HG02759 (cell line): ENCODE measurements at regions not wholly inside any gene's neighbourhood (a gene's known extent, or its start where the extent isn't known, plus 50 kb on each side); places are given as distances from the start of the nearest gene placed in this dataset.
A peak's percentile ranks its signal among the peaks of the same experiment; 100 is the strongest.
"Not testable (repeated sequence)": the region's sequence is repeated elsewhere in the genome, so short reads cannot be mapped to it uniquely, and the experiment has no call there.

Source experiments
- ATAC-seq: cut with Tn5 transposase; IDR thresholded peaks from one replicate; pipeline ENCODE4 v1.9.1; 2021; ENCODE audit warnings: mild to moderate bottlenecking, moderate library complexity; ENCODE audit not compliant: unreplicated experiment

DNA sequence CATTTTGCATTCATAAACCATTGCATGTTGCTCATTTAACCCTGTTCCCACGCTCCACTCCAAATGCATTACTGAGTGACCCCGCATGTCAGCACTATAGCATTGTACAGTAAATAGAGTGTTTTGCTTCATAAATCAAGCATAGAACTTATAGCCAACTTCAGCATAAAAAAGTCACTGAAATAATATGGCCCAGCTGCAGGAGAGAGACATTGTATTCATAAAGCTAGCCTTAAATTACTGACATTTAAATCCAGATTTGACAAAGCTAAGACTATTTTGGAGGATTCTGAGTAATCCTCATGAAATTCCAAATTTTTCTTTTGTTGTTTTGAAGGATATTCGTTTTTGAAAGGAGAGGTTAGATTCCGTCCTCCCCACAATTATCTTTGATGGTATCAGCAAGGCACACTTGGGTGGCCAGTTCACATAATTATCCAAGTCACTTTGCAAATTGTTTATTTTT lies 320.9 kb upstream of the TCF4 start:
- peak; percentile 40 for ATAC-seq

DNA sequence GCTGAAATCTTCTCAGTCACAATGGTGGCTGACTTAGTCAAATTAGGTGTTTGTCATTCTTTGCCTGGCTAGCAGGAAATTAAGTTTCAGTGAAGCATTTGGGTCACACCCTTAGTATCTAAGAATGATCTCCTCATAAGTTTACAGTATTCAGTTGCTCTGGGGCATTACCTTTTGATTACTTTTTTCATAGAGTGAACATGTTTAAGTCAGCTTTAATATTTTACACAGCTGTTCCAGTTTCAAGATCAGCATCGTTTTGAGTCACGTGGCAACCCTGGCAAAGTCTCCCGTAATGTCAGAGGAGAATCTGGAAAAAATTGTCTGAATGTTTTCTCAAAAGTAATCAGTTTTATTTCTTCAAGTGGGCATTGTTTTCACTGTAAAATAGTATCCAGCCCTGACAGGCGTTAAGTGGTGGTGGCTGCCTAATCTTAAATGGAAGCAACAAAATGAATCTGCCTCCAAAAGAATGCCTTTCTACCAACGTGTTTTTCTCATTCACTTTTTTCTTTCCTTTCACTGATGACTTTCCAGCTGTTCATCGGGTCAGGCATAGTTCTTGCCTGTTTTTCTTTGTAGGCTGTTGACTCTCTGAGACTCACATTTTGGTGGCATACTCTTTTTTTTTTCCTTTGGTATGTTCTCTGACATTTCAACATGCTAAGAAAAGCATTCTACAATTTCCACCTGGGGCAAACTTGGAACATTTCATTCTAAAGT lies 319.6 kb upstream of the TCF4 start:
- no peak for ATAC-seq

DNA sequence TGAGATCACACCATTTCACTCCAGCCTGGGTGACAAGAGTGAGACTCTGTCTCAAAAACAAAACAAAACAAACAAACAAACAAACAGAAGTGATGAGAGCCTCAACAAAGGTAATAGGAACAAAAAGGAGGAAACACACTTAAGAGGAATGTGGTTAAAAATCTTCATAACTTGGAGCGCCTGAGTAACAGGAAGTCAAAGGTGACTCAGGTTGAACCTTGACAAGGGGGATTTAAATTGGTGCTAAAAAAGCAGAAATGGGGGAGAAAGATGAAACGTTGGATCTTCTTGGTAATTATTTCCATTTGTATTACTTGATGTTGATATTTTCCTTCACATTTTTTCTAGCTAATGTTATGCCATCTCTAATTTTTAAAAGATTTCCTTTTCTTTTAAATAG lies 318.5 kb upstream of the TCF4 start:
- ATAC-seq: no peak

DNA sequence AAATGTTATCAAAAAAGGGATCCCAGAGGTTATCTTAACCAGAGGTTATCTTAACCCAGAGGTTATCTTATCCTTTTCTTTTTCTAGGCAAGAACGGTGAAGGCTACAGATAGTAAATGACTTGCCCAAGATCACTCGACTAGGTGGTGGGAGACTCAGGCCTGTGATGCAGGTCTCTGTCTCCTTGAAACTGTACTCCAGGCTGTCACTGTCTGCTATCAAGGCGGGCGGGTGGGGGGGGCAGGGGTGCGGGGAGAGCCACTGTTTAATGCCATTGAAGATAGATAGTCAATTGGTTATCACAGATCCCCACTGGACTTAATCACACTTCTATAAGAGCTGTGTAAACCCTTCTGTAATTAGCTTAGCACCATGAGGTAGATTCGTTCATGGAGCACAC lies 315.9 kb upstream of the TCF4 start:
- ATAC-seq: no peak

DNA sequence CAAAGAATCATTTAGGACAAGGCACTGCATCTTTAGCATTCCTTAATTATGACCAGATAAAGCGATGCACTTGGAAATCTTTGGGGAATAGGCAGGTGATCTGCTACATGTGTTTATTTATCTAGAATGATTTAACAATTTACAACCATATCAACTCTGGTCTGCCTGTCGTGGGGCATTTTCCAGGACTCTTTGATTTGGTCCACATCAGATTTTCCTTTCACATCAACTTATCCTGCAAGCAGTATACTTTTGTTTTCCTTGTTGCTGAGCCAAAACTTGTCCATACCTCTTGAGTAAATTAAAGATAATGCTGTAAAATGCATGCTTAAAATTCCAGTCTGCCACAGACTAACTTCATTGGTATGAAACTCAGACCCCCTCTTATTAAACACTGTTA lies 312.4 kb upstream of the TCF4 start:
- no peak for ATAC-seq

DNA sequence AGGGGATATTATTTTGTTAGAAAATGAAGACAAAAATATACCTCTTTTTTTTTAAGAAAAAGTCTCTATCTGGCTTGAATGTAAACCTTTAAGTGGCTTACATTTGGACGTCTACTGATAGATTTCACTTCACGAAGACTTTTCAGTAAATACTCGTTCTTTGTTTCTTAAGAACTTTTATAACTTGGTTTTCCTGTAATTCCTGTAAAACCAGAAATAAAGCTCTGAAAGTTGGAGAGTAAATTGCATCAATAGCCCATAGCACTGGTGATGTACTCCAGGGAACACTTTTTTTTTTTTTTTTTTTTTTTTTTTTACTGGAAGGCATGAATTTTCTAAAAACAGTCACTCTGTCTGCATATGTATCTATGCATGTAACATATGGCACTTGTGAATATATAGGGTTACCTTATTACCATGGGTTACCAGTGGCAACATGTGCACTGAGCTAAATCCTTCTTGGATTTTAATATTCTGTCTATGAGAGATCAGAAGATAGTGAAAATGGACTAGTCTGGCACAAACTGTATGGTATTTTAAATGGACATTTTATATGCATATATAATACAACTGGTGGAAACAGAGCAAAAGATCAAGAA lies 309.2 kb upstream of the TCF4 start:
- ATAC-seq: no peak

DNA sequence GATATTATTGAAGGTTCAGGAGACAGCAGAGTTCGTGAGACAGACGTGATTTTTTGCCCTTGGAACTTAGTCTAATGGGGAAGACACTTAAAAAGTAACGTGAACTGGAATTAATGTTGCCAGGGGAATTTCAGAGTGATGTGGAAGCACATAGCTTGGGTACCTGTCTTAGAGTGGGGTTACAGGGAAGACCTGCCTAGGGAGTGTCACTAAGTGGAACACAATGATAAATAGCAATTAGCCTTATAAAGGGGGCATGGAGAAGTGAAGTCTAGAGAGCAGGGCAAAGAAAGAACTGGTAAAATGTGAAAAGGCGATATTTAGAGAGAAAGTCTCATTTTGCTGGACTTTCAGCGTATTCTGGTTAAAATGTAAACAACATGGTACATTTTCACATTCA lies 306.0 kb upstream of the TCF4 start:
- ATAC-seq: no peak

DNA sequence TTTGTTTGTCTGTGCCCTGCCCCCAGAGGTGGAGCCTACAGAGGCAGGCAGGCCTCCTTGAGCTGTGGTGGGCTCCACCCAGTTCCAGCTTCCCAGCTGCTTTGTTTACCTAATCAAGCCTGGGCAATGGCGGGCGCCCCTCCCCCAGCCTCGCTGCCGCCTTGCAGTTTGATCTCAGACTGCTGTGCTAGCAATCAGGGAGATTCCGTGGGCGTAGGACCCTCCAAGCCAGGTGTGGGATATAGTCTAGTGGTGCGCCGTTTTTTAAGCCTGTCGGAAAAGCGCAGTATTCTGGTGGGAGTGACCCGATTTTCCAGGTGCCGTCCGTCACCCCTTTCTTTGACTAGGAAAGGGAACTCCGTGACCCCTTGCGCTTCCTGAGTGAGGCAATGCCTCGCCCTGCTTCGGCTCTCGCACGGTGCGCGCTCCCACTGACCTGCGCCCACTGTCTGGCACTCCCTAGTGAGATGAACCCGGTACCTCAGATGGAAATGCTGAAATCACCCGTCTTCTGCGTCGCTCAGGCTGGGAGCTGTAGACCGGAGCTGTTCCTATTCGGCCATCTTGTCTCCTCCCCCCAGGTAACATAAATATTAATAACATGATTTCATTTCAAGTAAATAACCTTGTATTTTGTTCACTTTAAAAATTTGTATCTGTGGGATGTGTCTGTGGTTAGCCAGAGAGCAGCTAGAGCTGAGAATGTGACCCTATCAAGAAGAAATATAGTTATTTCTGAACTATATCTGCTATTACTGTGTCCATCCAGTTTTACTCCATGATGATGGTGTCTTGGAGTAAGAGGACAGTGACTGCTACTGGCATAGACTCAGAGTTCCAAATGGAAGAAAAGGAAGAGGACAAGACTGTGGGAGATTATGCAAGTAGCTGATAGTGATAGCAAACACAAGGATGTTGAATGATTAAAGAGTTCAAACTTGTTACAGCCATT lies 305.1 kb upstream of the TCF4 start:
- ATAC-seq: not testable (repeated sequence)

DNA sequence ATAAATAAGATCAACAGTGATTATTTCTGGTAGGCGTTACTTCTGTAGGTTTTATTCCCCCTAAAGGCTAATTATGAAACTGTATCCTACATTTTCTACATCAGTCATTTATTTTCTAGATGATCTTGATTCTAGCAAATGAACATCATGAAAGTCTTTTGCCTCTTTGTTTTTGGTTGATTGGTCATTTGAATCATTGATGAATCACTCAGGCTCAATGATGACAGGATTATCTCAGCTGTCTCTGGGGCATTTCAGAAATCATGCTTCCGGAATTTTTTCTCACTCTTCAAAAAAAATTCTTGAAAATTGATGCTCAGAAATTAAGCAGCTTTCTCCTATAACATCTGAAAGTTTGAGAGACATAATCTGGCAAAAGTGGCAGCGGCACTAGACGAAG lies 298.9 kb upstream of the TCF4 start:
- ATAC-seq: no peak

DNA sequence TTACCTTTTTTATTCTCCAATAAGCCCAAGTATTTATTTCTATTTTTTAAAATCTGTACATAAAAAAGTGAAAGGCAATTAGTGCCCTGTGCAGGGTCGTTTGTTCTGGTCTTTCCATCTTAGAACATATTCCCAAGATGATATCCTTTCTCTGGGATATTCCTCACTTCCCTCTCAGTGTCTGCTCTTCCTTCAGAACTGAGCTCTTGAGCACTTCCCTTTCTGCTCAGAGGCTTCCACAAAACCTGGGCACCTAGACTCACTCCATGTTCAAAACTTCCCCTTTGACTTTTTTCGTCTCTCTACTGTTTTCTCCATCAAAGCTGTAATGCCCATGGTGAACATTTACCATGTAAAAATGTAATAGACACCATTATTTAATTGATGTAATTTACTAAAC lies 296.5 kb upstream of the TCF4 start:
- ATAC-seq: no peak

DNA sequence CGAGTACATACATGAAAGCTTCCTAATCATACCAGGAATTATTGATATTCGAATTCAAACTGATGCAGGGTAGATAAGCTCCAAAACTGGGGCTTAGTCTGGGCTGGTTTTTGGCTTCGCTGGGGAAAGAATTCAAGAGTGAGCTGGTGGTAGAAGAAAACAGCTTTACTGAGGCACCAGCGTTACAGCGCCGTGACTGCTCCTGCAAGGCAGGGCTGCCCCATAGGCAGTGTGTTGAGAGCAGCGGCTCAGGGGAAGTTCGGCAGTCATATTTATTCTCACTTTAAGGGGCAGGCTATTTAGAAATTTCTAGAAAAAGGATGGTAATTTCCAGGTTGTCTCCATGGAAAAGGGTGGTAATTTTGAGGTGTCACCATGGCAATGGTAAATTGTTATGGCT lies 292.6 kb upstream of the TCF4 start:
- ATAC-seq: no peak

DNA sequence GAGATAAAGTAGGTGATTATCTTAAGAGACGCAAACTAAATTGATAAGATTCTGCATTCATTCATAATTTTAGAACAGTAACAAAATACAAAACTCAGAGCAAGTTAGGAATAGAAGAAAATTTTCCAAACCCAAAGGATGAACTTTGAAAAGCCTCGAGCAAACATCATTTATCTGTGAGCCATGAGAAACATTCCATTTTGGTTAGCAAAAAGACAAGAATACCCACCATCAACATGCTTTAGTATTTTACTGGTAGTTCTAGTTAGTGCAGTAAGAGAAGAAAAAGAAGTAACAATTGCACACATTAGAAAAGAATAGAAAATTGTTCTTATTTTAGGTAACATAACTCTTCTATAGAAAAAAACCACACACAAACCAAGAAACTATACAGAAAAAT lies 291.3 kb upstream of the TCF4 start:
- no peak for ATAC-seq

DNA sequence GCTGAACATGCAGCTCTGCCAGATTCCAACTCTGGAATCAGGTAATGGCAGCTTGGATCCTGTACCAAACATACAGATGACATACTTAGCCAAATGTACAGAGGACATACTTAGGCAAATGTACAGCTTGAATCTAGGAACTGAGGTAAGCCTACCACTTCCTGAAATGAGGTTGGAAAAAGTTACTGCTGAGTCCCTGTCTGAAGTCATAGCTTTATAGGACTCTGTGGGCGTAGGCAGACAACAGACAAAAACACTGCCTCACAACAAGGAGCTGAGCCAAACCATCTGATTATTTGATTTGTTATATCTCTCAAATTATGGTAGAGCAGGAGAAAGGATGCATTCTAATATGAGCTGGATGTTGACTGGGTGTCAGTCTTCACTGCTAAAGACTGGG lies 290.2 kb upstream of the TCF4 start:
- no peak for ATAC-seq

DNA sequence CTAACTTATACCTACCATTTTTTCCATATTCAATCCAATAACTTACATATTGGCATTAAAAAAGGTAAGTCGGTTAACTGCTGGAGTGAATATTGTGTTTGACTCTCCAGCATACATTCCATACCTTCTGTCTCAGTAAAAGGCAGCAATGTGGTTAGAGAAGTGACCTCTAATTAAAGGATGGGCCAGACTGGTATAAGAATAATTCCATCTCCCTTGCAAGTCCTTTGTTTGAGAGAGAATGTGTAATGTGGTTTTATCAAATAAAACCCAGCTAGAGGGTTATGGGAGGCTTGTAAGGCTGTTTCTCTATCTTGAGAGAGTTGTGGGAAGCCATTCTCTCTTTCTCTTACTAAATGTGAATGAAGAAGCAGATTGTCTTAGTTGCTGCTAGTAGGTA lies 289.3 kb upstream of the TCF4 start:
- no peak for ATAC-seq

DNA sequence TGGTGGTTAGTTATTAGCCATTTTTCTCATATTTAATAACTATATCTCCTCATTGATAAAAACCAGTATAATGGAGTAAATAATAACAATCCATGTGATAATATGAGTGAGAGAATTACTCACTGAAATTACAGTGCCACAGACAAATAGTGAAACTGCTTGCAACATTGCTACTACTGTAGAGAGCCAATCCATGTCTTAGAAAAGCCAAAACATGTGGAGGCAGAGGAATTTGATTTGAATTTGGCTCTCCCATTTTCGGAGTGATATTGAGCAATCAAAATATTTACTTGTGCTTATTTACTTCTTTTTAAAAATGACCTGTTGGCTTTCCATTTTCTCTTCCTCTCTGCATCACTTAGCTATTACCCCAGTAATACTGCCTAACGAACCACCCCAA lies 288.3 kb upstream of the TCF4 start:
- no peak for ATAC-seq

DNA sequence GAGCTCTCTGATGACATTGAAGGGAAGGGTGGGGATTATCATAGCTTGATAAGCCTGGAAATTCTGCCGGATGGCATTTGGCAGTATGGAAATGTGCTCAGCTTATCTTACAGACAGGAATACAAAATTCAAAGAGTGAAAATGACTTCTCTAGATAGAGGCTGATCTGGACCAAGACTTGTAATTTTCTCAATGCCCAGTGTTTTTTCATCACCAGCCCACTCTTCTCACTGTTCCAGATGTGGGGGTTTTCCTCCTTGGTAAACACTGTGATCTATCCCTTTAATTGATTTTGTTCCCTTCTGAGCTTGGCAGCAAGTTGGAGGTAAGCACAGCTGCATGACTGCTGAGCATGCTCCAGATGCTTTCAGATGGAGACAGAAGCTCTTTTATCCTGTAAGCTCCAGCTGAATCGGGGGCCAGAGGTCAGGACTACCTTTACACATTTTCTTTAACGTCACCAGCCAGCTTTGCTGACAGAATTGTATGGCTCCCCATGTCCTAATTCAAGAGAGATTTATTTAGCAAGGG lies 287.4 kb upstream of the TCF4 start:
- no peak for ATAC-seq

DNA sequence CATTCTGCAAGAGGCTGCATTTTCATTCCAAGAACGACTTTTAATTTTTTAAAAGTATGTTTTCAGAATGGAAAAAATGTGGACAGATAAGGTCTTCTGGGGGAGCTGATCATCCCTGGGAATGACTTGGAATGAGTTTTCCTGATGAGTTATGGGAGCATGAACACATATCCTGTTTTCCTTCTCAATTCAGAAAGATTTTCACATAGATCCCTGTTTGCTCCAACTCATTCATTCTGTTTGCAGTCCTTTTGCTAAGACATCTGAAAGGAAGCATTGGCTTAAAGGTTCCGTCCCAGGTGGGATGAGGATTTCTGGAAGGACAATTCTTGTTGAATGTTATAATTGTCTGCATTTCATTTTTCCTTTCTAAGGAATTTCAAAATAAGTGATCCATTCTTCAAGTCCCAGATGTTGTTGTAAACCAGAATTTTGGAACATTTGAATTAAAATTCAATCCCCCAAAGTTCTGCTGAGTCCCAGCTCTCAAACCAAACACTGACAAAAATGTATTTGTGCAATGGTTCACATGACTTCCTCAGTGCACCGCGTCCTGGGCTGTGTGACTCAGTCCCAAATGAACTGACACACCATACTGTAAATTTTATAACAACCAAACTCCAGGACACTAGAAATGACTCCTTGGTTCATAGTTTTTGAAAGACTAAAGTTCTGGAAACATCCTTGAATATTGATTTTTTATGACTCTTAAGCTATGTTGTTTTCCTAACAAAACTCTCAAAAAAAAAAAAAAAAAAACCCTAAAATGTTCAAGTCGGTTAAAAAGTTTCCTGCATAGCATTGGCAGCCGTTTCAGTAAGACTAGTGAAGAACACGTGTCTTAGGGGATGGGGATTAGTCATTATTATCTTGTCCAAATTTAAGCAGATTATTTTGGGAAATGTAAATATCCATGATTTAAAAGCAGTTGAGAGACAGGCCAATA lies 281.8 kb upstream of the TCF4 start:
- ATAC-seq: no peak

DNA sequence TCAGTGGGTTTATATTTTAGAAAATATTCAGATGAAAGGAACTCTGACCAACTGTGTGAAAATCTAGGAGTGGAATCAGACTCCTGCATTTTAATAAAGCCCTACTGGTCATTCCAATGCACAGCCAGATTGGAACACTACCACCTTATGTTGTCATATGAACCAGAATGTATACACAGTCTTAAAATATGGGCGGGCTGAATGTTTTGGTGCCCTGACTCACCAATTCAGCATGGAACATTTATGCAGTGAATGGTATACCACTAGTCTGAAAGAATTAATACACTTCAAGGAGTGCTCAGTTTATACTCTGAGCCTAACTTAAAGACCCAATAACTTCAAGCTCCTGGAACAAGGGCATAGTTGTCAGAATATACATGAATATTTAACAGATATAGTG lies 280.9 kb upstream of the TCF4 start:
- ATAC-seq: no peak

DNA sequence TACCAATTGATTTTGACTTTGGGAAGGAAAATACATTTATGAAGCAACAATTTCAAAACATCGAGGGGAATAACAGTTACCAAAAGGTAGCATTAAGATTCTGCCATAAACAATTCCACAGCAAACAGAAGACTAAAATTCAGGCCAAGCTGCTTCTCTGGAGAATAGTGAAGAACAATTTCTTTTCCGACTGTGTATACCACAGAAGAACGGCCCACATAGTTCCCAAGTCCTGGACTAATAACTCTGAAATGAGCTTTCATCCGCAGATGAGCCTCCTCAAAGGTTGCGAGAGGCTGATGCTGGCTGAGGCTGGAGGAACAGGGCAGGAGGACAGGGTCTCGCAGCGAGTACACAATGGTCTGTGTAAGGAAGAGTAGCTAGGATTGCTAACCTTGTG lies 278.9 kb upstream of the TCF4 start:
- ATAC-seq: no peak

DNA sequence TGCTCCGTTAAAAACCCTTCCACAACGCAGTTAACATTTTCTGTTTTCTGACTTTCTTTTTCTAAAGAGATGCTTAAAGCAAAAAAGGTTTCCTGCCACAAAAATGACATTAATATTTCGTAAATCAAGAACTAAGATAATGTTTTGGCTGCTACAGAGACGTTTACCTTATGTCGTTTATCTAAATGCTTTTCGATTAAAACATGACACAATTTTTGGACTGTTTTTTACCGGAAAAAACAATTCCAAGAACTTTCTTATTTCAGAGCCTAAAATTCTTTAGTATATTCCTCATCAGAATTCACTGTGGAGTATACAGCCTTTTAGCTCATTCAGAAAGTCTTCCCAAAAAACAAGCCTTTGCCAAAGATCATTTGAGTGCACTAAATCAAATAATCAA lies 278.0 kb upstream of the TCF4 start:
- no peak for ATAC-seq
